KG1 (cell line): ENCODE measurements at regions not wholly inside any gene's neighbourhood (a gene's known extent, or its start where the extent isn't known, plus 50 kb on each side); places are given as distances from the start of the nearest gene placed in this dataset.

Experiments
- DNase-seq: peaks from one replicate; lab custom pipeline; 2025; lab: John Stamatoyannopoulos, UW

DNA sequence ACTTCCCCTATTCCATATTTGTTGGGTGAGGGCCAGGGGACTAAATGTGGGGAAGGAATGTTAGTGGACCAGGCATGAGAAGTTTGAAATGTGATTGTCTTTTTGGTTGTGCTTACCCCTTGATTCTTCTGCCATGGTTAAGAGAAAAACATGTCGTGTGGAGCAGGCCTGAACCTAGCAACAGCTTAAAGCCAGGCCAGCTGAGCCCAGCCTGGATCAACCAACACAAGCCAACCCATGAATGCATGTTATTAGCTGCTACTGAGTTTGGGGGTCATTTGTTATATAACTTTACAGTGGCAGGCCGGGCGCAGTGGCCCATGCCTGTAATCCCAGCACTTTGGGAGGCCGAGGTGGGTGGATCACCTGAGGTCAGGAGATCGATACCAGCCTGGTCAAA is 52.4 kb upstream of the TRIO start:
- DNase-seq, result no peak

DNA sequence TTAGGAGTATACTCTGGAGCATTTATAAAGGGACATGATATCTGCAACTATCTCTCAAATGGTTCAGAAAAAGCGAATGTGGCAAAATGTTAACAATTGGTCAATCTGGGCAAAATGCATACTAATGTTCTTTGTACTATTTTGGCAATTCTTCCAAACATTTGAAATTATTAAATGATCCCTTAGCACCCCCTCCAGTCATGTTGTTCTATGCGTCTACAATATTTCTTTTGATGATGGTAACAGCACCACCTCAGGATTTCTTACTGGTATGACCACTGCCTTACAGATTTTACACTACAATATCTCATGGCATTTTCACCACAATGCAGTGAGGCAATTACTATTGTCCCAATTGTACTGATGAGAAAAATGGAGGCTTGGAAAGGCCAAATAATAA is 52.9 kb upstream of the TRIO start:
- DNase-seq, result no peak

DNA sequence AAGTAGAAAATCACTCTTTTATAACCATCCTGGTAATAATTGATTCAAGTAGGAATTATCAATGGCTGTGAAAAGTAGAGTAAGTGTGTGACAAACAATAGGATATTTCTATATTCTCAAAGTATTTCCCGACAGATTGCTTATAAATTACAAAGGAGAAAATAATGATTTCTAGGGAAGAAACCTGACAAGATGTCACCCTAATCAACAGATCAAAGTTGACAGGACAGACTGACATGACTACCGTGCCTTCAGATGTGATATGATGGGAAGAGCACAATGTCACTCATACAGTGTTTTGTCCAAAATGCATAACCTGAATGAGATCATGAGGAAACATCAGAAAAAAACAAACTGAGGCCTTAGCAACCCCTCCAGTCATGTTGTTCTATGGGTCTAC is 53.9 kb upstream of the TRIO start:
- DNase-seq, result no peak

DNA sequence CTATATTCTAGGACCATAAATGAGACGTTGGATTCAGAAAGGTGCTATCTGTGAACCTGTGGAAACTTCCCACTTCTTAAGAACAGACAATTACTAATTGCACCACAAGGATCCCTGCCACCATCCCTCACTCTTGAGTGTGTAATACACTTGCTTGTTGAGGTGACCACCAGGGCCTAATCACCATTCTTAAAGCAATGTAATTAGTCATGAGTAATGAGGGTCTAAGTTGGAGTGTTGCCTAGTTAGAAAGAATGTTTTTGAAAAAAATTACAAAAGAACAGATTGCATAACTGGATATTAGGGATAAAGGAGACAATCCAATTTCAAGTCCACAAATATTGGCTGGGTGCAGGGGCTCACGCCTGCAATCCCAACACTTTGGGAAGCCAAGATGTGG is 56.9 kb upstream of the TRIO start:
- DNase-seq, result no peak

DNA sequence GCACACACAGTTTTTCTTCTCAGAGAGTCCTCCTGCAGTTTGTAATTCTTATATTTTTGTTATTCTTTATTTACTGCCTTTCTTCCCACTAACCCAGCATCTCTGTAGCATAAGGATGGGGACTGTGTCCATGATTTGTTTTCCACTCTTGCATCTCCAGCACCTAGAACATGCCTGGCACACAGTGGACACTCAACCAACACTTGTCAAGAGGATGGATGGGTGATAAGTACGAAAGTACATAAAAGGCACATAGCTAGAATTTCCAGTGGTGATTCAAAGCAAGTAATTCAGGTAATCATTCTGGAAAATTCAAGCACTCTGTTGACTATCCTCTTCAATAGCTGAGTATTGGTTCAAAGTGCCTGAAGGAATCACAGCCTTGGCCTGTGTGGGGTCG is 60.2 kb upstream of the TRIO start:
- no peak for DNase-seq

DNA sequence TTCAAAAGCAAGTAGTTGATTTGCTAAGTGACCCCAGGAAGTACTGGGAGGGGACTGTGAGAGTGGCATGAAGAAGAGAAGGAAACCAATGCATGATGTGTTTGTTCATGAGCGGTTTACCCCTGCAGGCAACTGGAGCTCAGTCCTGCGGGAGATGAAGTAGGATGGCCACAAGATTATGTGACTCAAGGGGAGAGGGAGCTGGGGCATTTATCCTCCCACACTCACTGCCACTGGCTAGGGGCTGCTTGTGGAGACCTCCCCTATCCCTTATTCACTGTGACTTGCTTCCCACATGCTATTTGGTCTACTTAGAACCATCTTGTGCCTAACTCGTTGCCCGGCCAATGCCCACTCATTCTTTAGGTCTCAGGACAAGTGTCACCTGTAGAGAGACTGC is 60.6 kb upstream of the TRIO start:
- no peak for DNase-seq

DNA sequence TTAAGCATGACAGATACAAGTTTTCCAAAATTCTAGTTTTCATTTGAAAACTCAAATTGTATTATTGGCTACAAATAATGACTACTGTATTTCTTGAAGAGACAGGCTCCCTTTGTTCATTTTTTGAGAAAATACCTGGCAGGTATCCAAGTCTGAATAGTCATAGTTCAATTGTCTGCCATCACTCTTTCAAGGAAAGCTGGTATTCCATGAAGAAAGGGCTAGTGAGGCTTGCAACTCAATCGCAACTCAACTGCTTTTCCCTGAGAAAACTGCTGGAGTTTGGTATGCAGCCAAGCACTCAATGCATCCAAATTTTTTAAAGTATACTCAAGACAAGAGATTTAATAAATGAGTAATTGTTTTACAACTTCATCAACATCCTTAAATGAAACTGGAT is 61.4 kb upstream of the TRIO start:
- DNase-seq, result no peak

DNA sequence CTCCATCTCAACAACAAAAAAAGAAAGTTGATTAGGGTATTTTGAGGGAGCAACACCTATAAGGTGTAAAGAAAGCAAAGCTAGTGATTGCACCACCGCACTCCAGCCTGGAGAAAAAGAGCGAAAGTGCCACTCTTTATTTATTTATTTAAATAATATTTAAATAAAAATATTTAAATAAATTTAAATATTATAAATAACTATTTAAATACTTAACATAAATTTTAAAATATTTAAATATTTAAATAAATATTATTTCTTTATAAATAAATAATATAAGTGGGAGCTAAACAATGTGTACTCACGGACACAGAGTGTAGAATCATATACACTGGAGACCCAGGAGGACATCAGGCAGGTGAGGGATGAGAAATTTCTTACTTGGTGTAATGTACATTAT is 64.4 kb upstream of the TRIO start:
- DNase-seq, result no peak

DNA sequence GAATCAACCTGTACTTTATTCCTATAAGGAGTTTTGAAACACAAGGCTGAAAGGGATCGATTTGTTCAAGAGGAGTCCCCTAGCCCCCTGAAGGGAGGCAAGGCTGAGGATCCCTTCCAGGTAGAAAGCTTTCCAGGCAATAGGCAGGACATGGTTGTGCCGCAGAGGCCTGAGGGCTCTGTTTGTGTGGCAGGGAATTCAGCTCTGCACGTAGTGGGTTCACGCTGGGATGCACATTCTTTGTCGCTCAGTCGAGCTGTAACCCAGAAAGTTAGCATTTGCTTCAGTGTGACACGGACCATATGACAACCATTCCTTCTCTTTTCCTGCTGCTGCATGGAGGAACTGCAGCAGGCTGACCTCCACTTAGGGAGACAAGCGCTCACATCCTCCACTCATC is 65.6 kb upstream of the TRIO start:
- DNase-seq, result no peak

DNA sequence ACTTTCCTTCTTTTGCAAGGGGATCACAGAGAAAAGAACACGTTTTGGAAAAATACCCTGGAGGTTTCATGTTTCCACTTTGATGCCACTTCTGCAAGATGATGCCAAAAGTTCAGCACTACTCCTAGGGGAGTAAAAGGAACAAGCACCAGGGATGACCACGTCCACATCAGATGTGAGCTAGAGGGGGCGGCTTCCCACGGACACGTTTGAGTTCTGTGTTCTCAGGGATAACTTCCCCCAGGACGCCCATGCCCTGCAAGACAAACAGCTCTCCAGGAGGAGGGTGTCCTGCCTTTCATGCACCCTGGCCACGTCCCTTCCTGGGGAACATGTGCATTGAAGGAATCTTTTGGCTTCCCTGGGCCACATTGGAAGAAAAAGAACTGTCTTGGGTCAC is 66.6 kb upstream of the TRIO start:
- DNase-seq, result no peak

DNA sequence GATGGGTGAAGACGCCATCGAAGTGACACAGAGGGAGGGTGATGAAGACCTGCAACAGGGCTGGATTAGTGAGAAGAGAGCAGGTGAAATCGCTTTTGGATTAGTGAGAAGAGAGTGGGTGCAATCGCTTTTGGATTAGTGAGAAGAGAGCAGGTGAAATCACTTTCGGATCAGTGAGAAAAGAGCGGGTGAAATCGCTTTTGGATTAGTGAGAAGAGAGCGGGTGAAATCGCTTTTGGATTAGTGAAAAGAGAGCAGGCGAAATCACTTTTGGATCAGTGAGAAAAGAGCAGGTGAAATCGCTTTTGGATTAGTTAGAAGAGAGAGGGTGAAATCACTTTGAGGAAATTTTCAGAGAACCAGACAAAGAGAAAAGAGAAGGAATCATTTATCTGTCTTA is 67.2 kb upstream of the TRIO start:
- no peak for DNase-seq

DNA sequence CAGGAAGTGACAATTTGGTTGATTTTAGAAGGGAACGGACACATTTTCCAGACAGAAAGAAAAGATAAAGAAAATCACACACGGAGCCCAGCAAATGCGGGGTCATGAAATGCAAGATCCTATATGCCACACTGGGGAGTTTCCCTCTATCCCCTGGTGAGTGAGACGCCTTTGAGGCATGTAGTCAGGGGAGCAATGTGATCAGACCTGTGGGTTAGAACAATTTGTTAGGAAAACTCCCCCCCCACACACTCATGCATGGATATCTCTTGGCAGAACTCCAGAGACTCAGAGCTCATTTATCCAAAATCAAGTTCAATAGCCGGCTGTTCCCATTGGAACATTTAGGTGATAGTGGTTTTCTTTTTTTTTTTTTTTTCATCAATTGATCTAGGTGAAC is 71.7 kb upstream of the TRIO start:
- no peak for DNase-seq

DNA sequence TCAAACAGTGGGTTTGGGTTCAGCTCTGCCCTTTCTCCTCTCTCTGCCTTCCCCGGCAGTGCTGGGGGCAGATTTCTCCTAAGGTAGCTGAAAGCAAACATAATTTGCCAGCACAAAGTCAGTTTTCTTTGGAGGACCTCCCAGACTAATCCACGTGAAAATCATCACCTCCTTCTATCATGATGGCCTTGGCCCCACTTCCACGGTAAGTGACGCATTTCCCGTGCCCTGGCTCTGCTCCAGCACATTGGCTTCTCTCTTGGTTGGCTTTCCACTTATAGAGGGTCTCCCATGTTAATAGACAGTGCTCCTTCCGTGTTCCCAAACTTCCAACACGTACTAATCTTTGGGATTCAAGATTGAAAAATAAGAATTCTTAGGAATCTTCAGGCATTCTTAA is 74.1 kb upstream of the TRIO start:
- DNase-seq, result no peak

DNA sequence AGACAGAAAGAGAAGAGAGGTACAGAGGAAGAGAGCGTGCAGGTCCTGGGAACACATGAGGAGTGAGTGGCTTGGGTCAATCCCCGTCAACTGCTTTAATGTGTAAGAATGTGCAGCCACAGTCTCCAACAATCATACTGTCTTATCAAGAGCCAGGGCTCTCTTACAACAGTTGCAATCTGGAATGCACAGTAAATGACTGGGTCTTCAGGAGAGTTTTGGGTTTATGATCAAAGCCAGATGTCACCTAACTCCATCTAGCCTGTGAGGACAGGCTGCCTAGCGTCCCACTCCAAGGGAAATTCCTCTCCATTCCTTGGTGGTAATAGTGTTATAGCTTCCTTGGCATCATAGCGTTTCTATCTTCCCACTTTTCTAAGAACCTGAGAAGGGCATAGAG is 75.0 kb upstream of the TRIO start:
- no peak for DNase-seq

DNA sequence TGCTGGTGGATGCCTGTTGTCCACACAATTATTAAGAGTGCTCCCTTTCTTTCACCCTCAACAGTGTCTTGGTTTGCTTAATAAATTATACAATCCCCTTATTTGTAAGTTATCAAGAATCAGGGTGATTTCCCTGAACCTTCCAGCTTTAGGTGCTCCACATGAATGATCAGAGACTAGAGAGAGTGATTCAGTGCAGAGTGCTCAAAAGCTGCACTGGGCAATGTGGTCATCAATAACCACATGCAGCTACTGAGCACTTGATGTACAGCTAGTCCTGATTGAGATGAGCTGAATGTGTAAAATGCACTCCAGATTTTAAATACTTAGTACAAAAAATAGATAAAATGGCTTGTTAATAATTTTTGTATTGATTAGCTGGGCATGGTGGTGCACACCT is 76.8 kb upstream of the TRIO start:
- DNase-seq, result no peak

DNA sequence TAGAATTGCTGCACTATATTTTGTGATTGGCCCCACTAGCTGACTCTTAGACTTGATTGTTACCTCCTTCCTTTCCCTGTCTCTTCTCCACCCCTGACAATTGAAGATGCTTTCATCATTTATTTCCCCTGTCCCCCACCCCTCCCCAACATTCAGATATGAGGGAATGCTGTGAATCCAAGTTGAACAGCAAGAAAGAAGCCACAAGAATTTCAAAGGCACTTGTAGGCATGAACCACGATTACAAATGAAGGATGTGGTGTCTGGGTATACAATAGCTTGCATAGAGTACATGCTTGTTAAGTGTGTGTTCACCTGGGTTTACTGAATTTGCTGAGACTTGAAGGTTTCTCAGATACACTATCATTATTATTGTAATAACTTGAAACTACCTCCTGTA is 78.3 kb upstream of the TRIO start:
- DNase-seq, result no peak

DNA sequence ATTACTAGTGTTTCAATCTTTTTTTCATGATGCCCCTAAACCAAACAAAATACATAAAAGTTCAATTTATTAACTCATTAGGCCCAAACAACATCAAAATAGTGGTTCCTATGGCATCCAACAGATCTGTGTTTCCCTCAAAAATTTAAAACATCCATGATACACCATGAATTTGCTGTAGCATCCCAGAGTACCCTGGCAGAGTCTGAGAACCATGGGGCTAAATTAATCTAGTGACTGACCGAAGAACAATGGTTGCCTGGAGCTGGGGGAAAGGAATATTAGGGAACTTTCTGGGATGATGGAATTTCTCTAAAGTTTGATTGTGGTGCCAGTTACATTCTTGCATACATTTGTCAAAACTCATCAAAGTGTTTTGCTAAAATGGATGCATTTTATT is 79.5 kb upstream of the TRIO start:
- no peak for DNase-seq

DNA sequence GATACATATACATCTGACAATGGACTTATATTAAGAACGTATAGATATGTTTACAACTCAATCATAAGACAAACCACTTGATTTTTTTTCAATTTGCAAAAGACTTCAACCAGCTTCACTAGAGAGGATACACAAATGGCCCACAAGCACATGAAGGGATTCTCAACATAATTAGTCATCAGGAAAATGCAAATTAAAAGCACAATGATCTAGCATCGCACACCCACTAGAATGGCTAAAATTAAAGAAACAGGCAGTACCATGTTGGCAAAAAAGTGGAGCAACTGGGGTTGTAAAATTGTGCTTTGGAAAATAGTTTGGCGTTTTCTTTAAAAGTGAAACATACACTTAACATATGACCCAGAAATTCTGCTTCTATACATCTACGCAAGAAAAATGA is 80.0 kb upstream of the TRIO start:
- DNase-seq, result no peak

DNA sequence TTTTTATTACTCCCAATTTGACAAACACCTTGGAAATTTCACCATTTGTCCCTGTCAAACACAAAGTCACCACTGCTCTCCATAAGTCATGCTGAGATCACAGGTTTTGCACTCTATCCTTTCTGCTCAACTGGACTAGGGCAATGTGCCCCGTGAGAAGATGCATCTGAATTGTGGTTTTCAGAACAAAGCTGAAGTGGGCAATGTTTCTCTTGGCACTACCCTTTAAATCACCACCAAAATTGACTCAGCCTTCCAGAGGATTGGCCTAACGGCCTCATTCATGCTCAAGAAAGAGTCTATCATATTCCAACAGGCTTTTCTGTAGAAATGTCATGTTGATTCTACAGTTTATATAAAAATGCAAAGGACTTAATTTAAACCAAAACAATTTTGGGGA is 81.0 kb upstream of the TRIO start:
- DNase-seq, result no peak

DNA sequence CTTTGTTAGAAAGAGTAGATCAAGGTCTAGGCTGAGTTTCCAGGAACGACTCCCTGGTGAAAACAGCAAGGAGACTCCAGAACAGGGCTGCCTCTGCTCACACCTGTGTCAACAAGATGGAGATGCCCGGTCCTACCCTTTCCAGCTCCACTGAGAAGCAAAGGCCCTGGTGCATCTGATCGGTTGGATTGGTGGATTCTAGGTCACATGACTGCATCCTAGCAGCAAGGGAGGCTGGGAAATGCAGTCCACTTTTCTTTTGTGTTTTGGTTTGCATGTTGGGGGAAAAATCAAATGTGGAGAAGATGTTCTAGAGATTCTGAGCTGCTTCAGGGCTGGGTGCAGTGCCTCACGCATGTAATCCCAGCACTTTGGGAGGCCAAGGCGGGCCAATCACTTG is 82.0 kb upstream of the TRIO start:
- no peak for DNase-seq

DNA sequence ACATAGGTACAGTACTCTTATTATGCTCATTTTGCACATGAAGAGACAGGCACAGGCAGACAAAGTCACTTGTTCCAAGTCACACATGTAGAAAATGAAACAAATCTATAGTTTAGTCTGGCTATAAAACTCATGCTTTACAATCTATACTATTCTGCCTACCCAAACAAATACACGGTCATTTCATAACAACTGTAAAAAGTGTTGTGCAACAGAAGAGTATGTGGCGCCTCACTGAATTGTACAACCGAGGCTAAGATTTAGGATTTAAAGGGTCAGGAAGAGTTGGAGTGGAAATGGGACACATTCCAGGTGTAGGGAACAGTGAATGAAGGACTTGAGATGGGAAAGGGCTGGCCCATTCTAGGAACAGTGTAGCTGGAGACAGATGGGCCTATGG is 82.9 kb upstream of the TRIO start:
- DNase-seq, result no peak

DNA sequence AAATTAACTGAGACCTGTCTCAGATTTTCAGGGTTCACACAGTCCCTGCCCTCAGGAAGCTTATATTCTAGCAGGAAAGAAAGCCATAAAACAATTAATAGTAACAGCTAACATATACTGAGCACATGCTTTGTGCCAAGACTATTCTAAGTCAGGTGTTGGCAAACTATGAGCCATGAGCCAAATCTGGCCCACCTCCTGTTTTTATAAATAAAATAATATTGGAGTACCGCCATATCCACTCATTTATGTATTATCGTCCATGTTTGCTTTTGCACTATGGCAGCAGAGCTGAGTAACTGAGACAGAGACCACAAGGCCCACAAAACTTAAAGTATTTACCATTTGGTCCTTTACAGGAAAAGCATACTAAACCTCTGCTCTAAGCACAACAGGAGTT is 83.3 kb upstream of the TRIO start:
- no peak for DNase-seq

DNA sequence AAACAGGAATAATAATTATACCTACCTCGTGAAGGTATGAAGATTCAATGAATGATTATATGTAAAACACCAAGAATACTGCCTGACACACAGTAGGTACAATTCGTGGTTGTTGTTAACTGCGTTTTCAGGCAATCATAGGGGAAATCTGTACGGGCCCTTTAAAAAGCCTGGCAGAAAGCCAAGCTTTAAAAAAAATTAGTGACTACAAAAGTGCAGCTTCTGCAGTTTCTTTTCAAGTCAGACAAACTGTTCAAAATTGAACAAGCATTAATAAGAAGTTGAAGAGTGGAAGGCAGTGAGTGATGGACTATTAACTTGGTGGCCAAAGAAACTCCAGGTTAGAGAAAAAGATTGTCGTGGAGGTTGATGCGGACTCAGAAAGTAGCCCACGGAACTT is 85.9 kb upstream of the TRIO start:
- DNase-seq, result no peak

DNA sequence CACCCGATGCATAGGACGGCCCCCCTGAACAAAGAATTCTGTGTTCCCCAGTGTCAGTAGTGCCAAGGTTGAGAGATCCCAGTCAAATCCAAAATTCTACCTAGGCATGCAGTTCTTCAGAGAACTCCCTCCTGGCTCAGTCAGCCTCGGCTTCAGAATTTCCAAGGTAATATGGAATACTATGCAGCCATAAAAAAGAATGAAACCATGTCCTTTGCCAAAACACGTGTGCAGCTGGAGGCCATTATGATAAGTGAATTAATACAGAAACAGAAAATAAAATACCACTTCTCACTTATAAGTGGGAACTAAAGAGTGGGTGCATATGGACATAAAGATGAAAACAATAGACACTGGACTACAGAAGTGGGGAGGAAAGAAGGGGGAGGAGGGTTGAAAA is 87.1 kb upstream of the TRIO start:
- no peak for DNase-seq
